ENCODE measurements at regions not wholly inside any gene's neighbourhood (a gene's known extent, or its start where the extent isn't known, plus 50 kb on each side); places are given as distances from the start of the nearest gene placed in this dataset.
"Not testable (repeated sequence)": the region's sequence is repeated elsewhere in the genome, so short reads cannot be mapped to it uniquely, and the experiment has no call there.

DNA sequence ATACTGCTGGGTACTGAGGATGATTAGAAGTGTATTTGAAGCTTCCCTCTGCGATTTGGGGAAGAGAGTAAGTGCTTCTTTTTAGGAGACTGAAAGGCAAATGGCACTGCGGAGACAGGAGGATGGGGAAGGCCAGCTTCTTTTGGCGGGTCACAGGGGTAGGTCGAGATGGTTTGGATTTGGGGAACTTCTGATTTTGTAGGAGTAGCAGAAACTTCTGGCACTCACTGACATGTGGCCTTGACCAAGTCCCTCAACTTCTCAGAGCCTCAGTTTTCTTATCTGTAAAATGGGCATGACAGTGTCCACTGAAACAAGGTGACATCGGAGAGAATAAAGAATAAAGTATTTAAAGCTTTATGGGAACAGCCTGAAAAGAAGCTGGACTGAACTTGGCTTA is 59.8 kb upstream of the WDR11 start:
- DNase-seq (ENCODE audit: low spot score) = no peak
- TF ChIP-seq, protein P1, sequence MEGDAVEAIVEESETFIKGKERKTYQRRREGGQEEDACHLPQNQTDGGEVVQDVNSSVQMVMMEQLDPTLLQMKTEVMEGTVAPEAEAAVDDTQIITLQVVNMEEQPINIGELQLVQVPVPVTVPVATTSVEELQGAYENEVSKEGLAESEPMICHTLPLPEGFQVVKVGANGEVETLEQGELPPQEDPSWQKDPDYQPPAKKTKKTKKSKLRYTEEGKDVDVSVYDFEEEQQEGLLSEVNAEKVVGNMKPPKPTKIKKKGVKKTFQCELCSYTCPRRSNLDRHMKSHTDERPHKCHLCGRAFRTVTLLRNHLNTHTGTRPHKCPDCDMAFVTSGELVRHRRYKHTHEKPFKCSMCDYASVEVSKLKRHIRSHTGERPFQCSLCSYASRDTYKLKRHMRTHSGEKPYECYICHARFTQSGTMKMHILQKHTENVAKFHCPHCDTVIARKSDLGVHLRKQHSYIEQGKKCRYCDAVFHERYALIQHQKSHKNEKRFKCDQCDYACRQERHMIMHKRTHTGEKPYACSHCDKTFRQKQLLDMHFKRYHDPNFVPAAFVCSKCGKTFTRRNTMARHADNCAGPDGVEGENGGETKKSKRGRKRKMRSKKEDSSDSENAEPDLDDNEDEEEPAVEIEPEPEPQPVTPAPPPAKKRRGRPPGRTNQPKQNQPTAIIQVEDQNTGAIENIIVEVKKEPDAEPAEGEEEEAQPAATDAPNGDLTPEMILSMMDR (IDR thresholded peaks at IDR 0.05; ENCODE audit: extremely low read depth, missing control alignments) = no peak

DNA sequence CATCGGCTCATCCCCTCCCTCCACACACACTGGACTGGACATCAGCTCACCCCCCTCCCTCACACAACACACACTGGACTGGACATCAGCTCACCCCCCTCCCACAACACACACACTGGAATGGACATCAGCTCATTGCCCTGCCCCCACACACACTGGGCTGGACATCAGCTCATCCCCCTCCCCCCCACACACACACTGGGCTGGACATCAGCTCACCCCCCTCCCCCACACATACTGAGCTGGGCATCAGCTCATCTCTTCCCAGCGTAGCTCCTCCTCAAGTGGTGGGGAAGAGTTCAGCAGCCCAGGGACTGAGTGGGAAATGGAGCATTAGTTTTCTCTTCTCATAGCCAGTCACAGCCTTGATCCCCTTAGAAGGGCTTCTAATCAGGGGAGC is 58.1 kb upstream of the WDR11 start:
- no peak for DNase-seq (ENCODE audit: low spot score)
- TF ChIP-seq, protein P1 (IDR thresholded peaks at IDR 0.05; ENCODE audit: extremely low read depth, missing control alignments) = no peak

DNA sequence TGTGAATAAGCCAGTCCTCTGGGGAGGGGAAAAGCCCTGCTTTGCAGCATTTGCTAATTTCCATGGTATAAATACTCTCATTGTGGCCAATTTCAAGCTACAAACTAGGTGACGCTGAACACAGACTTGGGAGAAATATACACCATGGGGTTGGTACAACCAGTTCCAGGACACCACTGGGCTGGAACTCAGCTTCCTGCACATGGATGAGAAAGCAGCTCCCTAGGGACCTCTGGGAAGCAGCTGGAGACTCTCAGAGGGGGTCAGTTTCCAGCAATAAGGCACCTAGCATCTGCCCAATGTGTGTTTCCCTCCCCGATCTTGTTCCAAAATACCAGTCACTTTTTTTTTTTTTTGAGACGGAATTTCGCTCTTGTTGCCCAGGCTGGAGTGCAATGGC is 56.8 kb upstream of the WDR11 start:
- DNase-seq (ENCODE audit: low spot score) = no peak

DNA sequence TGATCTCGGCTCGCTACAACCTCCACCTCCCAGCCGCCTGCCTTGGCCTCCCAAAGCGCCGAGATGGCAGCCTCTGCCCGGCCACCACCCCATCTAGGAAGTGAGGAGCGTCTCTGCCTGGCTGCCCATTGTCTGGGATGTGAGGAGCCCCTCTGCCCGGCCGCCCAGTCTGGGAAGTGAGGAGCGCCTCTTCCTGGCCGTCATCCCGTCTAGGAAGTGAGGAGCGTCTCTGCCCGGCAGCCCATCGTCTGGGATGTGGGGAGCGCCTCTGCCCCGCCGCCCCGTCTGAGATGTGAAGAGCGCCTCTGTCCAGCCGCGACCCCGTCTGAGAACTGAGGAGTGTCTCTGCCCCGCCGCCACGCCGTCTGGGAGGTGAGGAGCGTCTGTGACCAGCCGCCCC is 52.9 kb upstream of the WDR11 start:
- DNase-seq (ENCODE audit: low spot score) = not testable (repeated sequence)

More for the DNA sequence above, 56.8 kb upstream of the WDR11 start:
- TF ChIP-seq, protein P1 (IDR thresholded peaks at IDR 0.05; ENCODE audit: extremely low read depth, missing control alignments) = no peak

DNA sequence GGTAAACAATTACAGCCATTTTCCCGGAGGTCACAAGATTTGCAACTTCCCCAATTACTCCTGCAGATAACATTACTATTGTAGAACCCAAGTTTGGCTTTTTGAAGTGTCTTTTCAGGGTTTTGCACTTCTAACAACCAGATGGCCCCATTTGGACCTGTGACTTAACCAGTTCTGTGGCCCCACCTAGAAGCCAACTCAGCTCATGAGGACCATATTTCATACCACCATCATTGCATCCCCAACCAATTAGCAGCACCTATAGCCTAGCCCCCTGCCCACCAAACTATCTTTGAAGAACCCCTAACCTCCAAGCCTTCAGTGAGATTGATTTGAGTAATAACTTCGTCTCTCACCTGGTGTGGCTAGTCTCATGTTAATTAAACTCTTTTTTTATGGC is 51.3 kb upstream of the WDR11 start:
- DNase-seq (ENCODE audit: low spot score) = no peak
- TF ChIP-seq, protein P1 (IDR thresholded peaks at IDR 0.05; ENCODE audit: extremely low read depth, missing control alignments) = no peak

DNA sequence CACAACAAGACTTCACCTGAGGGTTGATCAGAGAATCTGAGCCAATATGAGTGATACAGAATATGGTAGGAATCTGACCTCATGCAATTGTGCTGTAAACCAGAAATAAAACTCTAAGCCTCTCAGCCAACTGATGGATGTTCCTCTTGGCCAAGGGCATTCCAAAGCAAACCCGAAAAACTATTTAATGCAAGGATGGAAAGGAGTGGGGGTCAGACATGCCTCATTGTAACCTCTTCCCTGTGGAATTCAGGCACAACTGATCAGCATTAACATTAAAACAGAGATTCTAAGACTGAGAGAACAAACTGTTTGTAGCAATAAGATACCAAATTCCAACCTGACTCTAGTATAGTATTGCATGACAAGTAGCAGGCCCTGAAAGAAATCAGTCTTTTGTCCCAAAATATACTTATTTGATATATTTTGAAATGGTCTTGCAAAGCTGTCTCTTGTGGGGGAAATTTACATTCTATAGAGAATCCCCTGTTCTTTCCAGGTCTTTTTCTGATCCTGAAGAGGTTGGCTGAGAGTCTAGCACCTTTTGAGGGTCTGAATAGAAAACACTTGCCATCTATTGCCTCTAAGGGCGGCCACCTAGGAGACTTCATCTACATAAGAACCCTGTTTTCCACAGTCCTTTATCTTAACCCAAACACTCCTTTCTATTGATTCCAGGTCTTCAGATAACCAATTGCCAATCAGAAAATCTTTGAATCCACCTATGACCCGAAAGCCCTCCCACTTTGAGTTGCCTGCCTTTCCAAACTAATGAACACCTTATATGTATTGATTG is 50.4 kb upstream of the WDR11 start:
- no peak for DNase-seq (ENCODE audit: low spot score)
- TF ChIP-seq, protein P1 (IDR thresholded peaks at IDR 0.05; ENCODE audit: extremely low read depth, missing control alignments) = no peak
